ENCODE measurements at regions not wholly inside any gene's neighbourhood (a gene's known extent, or its start where the extent isn't known, plus 50 kb on each side); places are given as distances from the start of the nearest gene placed in this dataset.

- no peak for TF ChIP-seq CTCF (IDR thresholded peaks at IDR 0.05)
- TF ChIP-seq POLR2A (IDR thresholded peaks at IDR 0.05) = no peak
Observed at GRCh38 chr9:108054131-108054630, 564.6 kb upstream of the KLF4 start.
